ENCODE measurements at regions not wholly inside any gene's neighbourhood (a gene's known extent, or its start where the extent isn't known, plus 50 kb on each side); places are given as distances from the start of the nearest gene placed in this dataset.

GRCh38 chr4:38598489-38598888 is 65.5 kb upstream of the KLF3 start:
- Histone ChIP-seq H4K20me1 (ENCODE audit: control insufficient read depth, insufficient read depth, low read length, poor library complexity, severe bottlenecking) (no peaks in the 10 kb centered on the region), H3K27me3 (replicated peaks in 1 of 4; ENCODE audit: control extremely low read depth in 1 of 4, control insufficient read depth in 3 of 4, insufficient read depth in 4 of 4, low read length in 3 of 4) (no peaks in the 10 kb centered on the region), H3K4me1 (ENCODE audit: control insufficient read depth in 2 of 2, insufficient read depth in 2 of 2, low read length in 2 of 2) (no peaks in the 10 kb centered on the region), H3K4me3 (ENCODE audit: control extremely low read depth in 1 of 5, extremely low read depth in 1 of 5, insufficient read depth in 1 of 5, low read depth in 2 of 5, low read length in 4 of 5) (no peak overlapping the region), H3K4me2 (replicated peaks; ENCODE audit: low read depth, low read length, poor library complexity, severe bottlenecking) (no peak overlapping the region), H3K9ac (ENCODE audit: low read length) (no peak overlapping the region), H3K9me3 (ENCODE audit: control extremely low read depth in 1 of 3, control insufficient read depth in 2 of 3, insufficient read depth in 1 of 3, low read length in 2 of 3) (no peaks in the 10 kb centered on the region), H3K27ac (ENCODE audit: low read length in 2 of 2) (no peak overlapping the region), H3K79me2 (ENCODE audit: control insufficient read depth, insufficient read depth, low read length) (no peaks in the 10 kb centered on the region), H2AFZ (ENCODE audit: insufficient read depth, low read depth, low read length, poor library complexity, severe bottlenecking) (no peak overlapping the region), H3K36me3 (replicated peaks in 1 of 2; ENCODE audit: control extremely low read depth in 1 of 2, control insufficient read depth in 1 of 2, extremely low read depth in 1 of 2, insufficient read depth in 2 of 2, low read length in 1 of 2) (no peaks in the 10 kb centered on the region)
- no peaks in the 10 kb centered on the region for H3K4me1 Mint-ChIP-seq
- no peak overlapping the region for H3K4me3 Mint-ChIP-seq
- H3K9me3 Mint-ChIP-seq (ENCODE audit: insufficient read depth) = peaks cover 4% of the 10 kb centered on the region
- POLR2A ChIA-PET = no interaction called here
- CTCF ChIA-PET = no interaction called here
- no peaks in the 10 kb centered on the region for H3K27me3 Mint-ChIP-seq
- H3K27ac Mint-ChIP-seq = no peak overlapping the region
- ATAC-seq (ENCODE audit: low read depth) (no peak), DNase-seq (no peak)
- WGBS (ENCODE audit: insufficient coverage) = no CpG with 5 or more reads among the region's 3 CpGs
- TF ChIP-seq CTCF (IDR thresholded peaks at IDR 0.05) (no peak), EZH2 (IDR thresholded peaks at IDR 0.05; ENCODE audit: borderline replicate concordance, insufficient read depth, low read depth, low read length, poor library complexity, severe bottlenecking) (no peak)
- intact Hi-C loops (cut with micrococcal nuclease) = no loop called here

- Histone ChIP-seq H3K36me3 (replicated peaks in 1 of 2; ENCODE audit: control extremely low read depth in 1 of 2, control insufficient read depth in 1 of 2, extremely low read depth in 1 of 2, insufficient read depth in 2 of 2, low read length in 1 of 2) (no peaks in the 10 kb centered on the region), H3K9ac (ENCODE audit: low read length) (no peak overlapping the region), H3K4me2 (replicated peaks; ENCODE audit: low read depth, low read length, poor library complexity, severe bottlenecking) (no peak overlapping the region), H3K4me3 (ENCODE audit: control extremely low read depth in 1 of 5, extremely low read depth in 1 of 5, insufficient read depth in 1 of 5, low read depth in 2 of 5, low read length in 4 of 5) (no peak overlapping the region), H4K20me1 (ENCODE audit: control insufficient read depth, insufficient read depth, low read length, poor library complexity, severe bottlenecking) (no peaks in the 10 kb centered on the region), H3K27me3 (replicated peaks in 1 of 4; ENCODE audit: control extremely low read depth in 1 of 4, control insufficient read depth in 3 of 4, insufficient read depth in 4 of 4, low read length in 3 of 4) (no peaks in the 10 kb centered on the region), H3K79me2 (ENCODE audit: control insufficient read depth, insufficient read depth, low read length) (no peaks in the 10 kb centered on the region), H2AFZ (ENCODE audit: insufficient read depth, low read depth, low read length, poor library complexity, severe bottlenecking) (no peak overlapping the region), H3K27ac (ENCODE audit: low read length in 2 of 2) (no peak overlapping the region), H3K4me1 (ENCODE audit: control insufficient read depth in 2 of 2, insufficient read depth in 2 of 2, low read length in 2 of 2) (no peaks in the 10 kb centered on the region), H3K9me3 (ENCODE audit: control extremely low read depth in 1 of 3, control insufficient read depth in 2 of 3, insufficient read depth in 1 of 3, low read length in 2 of 3) (no peaks in the 10 kb centered on the region)
- 100% methylated on average over 1 of the region's 4 CpGs for WGBS (ENCODE audit: insufficient coverage)
- H3K4me1 Mint-ChIP-seq = no peaks in the 10 kb centered on the region
- no peak overlapping the region for H3K27ac Mint-ChIP-seq
- POLR2A ChIA-PET = no interaction called here
- no peaks in the 10 kb centered on the region for H3K27me3 Mint-ChIP-seq
- no peak overlapping the region for H3K4me3 Mint-ChIP-seq
- intact Hi-C loops (cut with micrococcal nuclease) = no loop called here
- CTCF ChIA-PET = no interaction called here
- DNase-seq = no peak
- no peak for TF ChIP-seq CTCF (IDR thresholded peaks at IDR 0.05)
- TF ChIP-seq EZH2 (IDR thresholded peaks at IDR 0.05; ENCODE audit: borderline replicate concordance, insufficient read depth, low read depth, low read length, poor library complexity, severe bottlenecking) = no peak
- peaks cover 4% of the 10 kb centered on the region for H3K9me3 Mint-ChIP-seq (ENCODE audit: insufficient read depth)
- ATAC-seq (ENCODE audit: low read depth) = no peak
Observed at GRCh38 chr4:38600575-38600974, 63.4 kb upstream of the KLF3 start.

Measured in B cell (primary cell).